ENCODE measurements at regions not wholly inside any gene's neighbourhood (a gene's known extent, or its start where the extent isn't known, plus 50 kb on each side); places are given as distances from the start of the nearest gene placed in this dataset. TPM values are rescaled to one million over a fixed set of nuclear protein-coding genes. Genes with fewer than 3 reads are reported as not detected.

- TF ChIP-seq, protein P1, sequence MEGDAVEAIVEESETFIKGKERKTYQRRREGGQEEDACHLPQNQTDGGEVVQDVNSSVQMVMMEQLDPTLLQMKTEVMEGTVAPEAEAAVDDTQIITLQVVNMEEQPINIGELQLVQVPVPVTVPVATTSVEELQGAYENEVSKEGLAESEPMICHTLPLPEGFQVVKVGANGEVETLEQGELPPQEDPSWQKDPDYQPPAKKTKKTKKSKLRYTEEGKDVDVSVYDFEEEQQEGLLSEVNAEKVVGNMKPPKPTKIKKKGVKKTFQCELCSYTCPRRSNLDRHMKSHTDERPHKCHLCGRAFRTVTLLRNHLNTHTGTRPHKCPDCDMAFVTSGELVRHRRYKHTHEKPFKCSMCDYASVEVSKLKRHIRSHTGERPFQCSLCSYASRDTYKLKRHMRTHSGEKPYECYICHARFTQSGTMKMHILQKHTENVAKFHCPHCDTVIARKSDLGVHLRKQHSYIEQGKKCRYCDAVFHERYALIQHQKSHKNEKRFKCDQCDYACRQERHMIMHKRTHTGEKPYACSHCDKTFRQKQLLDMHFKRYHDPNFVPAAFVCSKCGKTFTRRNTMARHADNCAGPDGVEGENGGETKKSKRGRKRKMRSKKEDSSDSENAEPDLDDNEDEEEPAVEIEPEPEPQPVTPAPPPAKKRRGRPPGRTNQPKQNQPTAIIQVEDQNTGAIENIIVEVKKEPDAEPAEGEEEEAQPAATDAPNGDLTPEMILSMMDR (IDR thresholded peaks at IDR 0.05; ENCODE audit: control extremely low read depth in 1 of 3, insufficient read depth in 1 of 3, low read depth in 1 of 3, low read length in 3 of 3): no peak
- TF ChIP-seq EP300 (IDR thresholded peaks at IDR 0.05; ENCODE audit: borderline replicate concordance in 1 of 2, low read depth in 2 of 2, low read length in 2 of 2) (no peak), SIN3A (conservative IDR thresholded peaks at IDR 0.05 in 1 of 2, IDR thresholded peaks at IDR 0.05 in 1 of 2; ENCODE audit: low read depth in 1 of 2, low read length in 2 of 2) (no peak), SP1 (IDR thresholded peaks at IDR 0.05; ENCODE audit: low read depth, low read length) (no peak), MAX (IDR thresholded peaks at IDR 0.05) (no peak), SRF (IDR thresholded peaks at IDR 0.05; ENCODE audit: low read depth, low read length) (no peak), KDM4A (IDR thresholded peaks at IDR 0.05; ENCODE audit: low read depth, low read length, severe bottlenecking) (no peak)
These were observed 50.2 kb upstream of the PICALM start (continued) for GRCh38 chr11:86119077-86119476.

Small RNA genes in the stretch of these regions (small RNA-seq; reads per million reads assigned to genes)
- gene RNU6-560P (ENCODE audit: insufficient read depth): not detected
